ENCODE measurements at regions not wholly inside any gene's neighbourhood (a gene's known extent, or its start where the extent isn't known, plus 50 kb on each side); places are given as distances from the start of the nearest gene placed in this dataset.

- DNase-seq, result no peak
Measured at GRCh38 chr2:164080486-164080885, 344.7 kb upstream of the FIGN start.

- no peak for DNase-seq
Measured at GRCh38 chr2:164079258-164079657, 343.4 kb upstream of the FIGN start.

GRCh38 chr2:164078421-164078820, 342.6 kb upstream of the FIGN start:
- no peak for DNase-seq

- no peak for DNase-seq
Measured at GRCh38 chr2:164073101-164074074, 337.6 kb upstream of the FIGN start.

GRCh38 chr2:164069540-164069939, 333.7 kb upstream of the FIGN start:
- DNase-seq, result no peak

GRCh38 chr2:164068063-164068462, 332.3 kb upstream of the FIGN start:
- no peak for DNase-seq

- no peak for DNase-seq
Measured at GRCh38 chr2:164066095-164066494, 330.3 kb upstream of the FIGN start.

GRCh38 chr2:164065038-164065437, 329.2 kb upstream of the FIGN start:
- DNase-seq, result no peak

- DNase-seq, result no peak
Measured at GRCh38 chr2:164061129-164061746, 325.4 kb upstream of the FIGN start.

- no peak for DNase-seq
Measured at GRCh38 chr2:164060031-164060430, 324.2 kb upstream of the FIGN start.

- DNase-seq, result no peak
Measured at GRCh38 chr2:164055623-164056022, 319.8 kb upstream of the FIGN start.

GRCh38 chr2:164054651-164055050, 318.8 kb upstream of the FIGN start:
- peak in 1 of 2 experiments; percentile 31 for DNase-seq

GRCh38 chr2:164053021-164053420, 317.2 kb upstream of the FIGN start:
- DNase-seq, result no peak

GRCh38 chr2:164052006-164052405, 316.2 kb upstream of the FIGN start:
- DNase-seq, result no peak

GRCh38 chr2:164048729-164049128, 312.9 kb upstream of the FIGN start:
- no peak for DNase-seq

GRCh38 chr2:164046040-164046439, 310.2 kb upstream of the FIGN start:
- DNase-seq, result no peak

GRCh38 chr2:164044622-164045021, 308.8 kb upstream of the FIGN start:
- no peak for DNase-seq

- no peak for DNase-seq
Measured at GRCh38 chr2:164039270-164039669, 303.5 kb upstream of the FIGN start.

GRCh38 chr2:164032995-164033394, 297.2 kb upstream of the FIGN start:
- DNase-seq, result no peak

- DNase-seq, result no peak
Measured at GRCh38 chr2:164030623-164031022, 294.8 kb upstream of the FIGN start.

GRCh38 chr2:164028814-164029534, 293.2 kb upstream of the FIGN start:
- DNase-seq, result no peak

GRCh38 chr2:164024396-164024795, 288.6 kb upstream of the FIGN start:
- no peak for DNase-seq

- no peak for DNase-seq
Measured at GRCh38 chr2:164023896-164024295, 288.1 kb upstream of the FIGN start.
